NT2/D1 (cell line): ENCODE measurements at regions not wholly inside any gene's neighbourhood (a gene's known extent, or its start where the extent isn't known, plus 50 kb on each side); places are given as distances from the start of the nearest gene placed in this dataset.
"Not testable (repeated sequence)": the region's sequence is repeated elsewhere in the genome, so short reads cannot be mapped to it uniquely, and the experiment has no call there.

ENCODE experiments used
- DNase-seq: peaks from one replicate; pipeline ENCODE4 v3.0.0-alpha.2; 2011; ENCODE audit warnings: low read depth, low spot score
- H3K27me3 ChIP-seq: 2 replicates; pipeline ENCODE4 v1.6.0; 2011; ENCODE audit warnings: mild to moderate bottlenecking; ENCODE audit not compliant: insufficient read length, insufficient read depth
- H3K36me3 ChIP-seq: 2 replicates; pipeline ENCODE4 v1.6.1; 2011; ENCODE audit warnings: mild to moderate bottlenecking, low read length, mixed read lengths; ENCODE audit not compliant: insufficient read depth, insufficient read length
- H3K4me1 ChIP-seq: 2 replicates; pipeline ENCODE4 v1.5.1; 2011; ENCODE audit not compliant: insufficient read depth, insufficient read length
- H3K4me3 ChIP-seq: 2 replicates; pipeline ENCODE4 v1.5.1; 2011; ENCODE audit warnings: low read depth; ENCODE audit not compliant: insufficient read length
- H3K9ac ChIP-seq: 2 replicates; pipeline ENCODE4 v1.6.0; 2011; ENCODE audit warnings: low read depth; ENCODE audit not compliant: insufficient read length
- H3K9me3 ChIP-seq: 2 replicates; pipeline ENCODE4 v1.5.1; 2011; ENCODE audit warnings: mild to moderate bottlenecking, low read length; ENCODE audit not compliant: insufficient read depth
- SUZ12 ChIP-seq: IDR thresholded peaks from 2 replicates; pipeline ENCODE4 v1.6.1; 2011; ENCODE audit not compliant: insufficient read length, insufficient read depth; ENCODE audit errors: extremely low read depth
- YY1 ChIP-seq: IDR thresholded peaks from 2 replicates; pipeline ENCODE4 v1.6.1; 2011; ENCODE audit not compliant: insufficient read length, insufficient read depth
- ZNF274 ChIP-seq: IDR thresholded peaks from 2 replicates; pipeline ENCODE4 v1.6.1; 2011; ENCODE audit warnings: mild to moderate bottlenecking, low read depth, low read length

- DNase-seq, result no peak
- H3K9me3 ChIP-seq, result peaks cover 6% of the 10 kb centered on the region; the same call in 1 of the 2 replicates
- no peak overlapping the region for H3K9ac ChIP-seq
- no peaks in the 10 kb centered on the region for H3K27me3 ChIP-seq
- H3K4me1 ChIP-seq, result no peaks in the 10 kb centered on the region
- no peaks in the 10 kb centered on the region for H3K36me3 ChIP-seq
- H3K4me3 ChIP-seq, result no peak overlapping the region
- TF ChIP-seq ZNF274 (no peak), SUZ12 (no peak)
These were observed 148.5 kb downstream of the ZNF486 start for GRCh38 chr19:20315543-20315942.

- Histone ChIP-seq H3K36me3 (no peaks in the 10 kb centered on the region), H3K27me3 (no peaks in the 10 kb centered on the region), H3K9me3 (no peaks in the 10 kb centered on the region; the same call in 1 of the 2 replicates), H3K4me1 (no peaks in the 10 kb centered on the region), H3K9ac (no peak overlapping the region), H3K4me3 (no peak overlapping the region)
- no peak for DNase-seq
- TF ChIP-seq SUZ12 (no peak), YY1 (no peak), ZNF274 (no peak)
These were observed 146.9 kb downstream of the ZNF486 start for GRCh38 chr19:20313894-20314293.

GRCh38 chr19:20307127-20307526, 140.1 kb downstream of the ZNF486 start:
- H3K4me3 ChIP-seq, result no peak overlapping the region
- no peak for DNase-seq
- TF ChIP-seq SUZ12 (no peak), ZNF274 (no peak), YY1 (no peak)
- no peaks in the 10 kb centered on the region for H3K27me3 ChIP-seq
- no peaks in the 10 kb centered on the region for H3K36me3 ChIP-seq
- no peaks in the 10 kb centered on the region for H3K4me1 ChIP-seq
- no peaks in the 10 kb centered on the region; the same call in 1 of the 2 replicates for H3K9me3 ChIP-seq
- no peak overlapping the region for H3K9ac ChIP-seq

DNA sequence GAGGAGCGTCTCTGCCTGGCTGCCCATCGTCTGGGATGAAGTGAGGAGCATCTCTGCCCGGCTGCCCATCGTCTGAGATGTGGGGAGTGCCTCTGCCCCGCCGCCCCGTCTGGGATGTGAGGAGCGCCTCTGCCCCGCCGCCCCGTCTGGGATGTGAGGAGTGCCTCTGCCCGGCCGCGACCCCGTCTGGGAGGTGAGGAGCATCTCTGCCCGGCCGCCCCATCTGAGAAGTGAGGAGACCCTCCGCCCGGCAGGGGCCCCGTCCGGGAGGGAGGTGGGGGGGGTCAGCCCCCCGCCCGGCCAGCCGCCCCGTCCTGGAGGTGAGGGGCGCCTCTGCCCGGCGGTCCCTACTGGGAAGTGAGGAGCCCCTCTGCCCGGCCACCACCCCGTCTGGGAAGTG, 129.3 kb downstream of the ZNF486 start:
- H3K9ac ChIP-seq, H3K4me3 ChIP-seq, H3K36me3 ChIP-seq, DNase-seq, H3K4me1 ChIP-seq, H3K27me3 ChIP-seq: not testable (repeated sequence)
- peaks cover 10% of the 10 kb centered on the region; the same call in 1 of the 2 replicates for H3K9me3 ChIP-seq

DNA sequence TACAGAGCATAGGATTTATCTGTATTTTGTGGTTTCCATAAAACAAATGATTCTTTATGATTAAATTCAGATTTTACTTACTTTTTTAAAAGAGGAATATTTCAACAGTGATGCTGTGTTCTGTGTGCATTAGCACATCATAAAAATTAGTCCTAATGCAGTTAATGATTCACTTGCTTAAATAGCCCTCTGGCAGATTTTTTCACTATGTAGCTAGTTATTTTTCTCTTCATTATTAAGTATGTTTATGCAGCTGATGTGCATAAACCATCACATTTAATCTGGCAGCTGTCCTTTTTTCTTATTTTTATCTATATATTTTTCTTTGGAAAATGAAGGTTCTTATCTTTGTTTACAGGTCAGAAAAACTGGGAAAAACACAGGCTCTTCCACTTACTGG, 127.2 kb downstream of the ZNF486 start:
- no peak overlapping the region for H3K4me3 ChIP-seq
- H3K9me3 ChIP-seq, result peaks cover 10% of the 10 kb centered on the region; the same call in 1 of the 2 replicates
- H3K4me1 ChIP-seq, result no peaks in the 10 kb centered on the region
- H3K27me3 ChIP-seq, result no peaks in the 10 kb centered on the region
- DNase-seq, result no peak
- H3K9ac ChIP-seq, result no peak overlapping the region
- no peaks in the 10 kb centered on the region for H3K36me3 ChIP-seq
- TF ChIP-seq SUZ12, result no peak

DNA sequence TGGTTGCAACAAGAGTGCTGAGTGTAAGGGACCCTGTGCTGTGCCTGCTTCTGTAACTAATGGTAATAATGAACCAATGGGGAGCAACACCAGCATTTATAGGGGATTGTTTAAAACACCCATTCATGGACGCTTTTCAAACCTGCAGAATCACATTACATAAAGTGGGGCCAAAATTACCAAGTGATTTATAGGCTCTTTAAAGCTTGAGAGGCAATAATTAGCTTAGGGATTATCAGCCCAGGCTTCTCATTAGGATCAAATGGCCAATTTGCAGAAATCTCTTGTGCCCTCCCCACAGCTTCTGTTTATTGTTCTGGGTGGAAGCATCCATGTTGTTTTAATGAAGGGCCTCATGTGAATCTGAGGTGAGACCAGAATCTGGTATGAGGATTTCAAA, 125.5 kb downstream of the ZNF486 start:
- H3K27me3 ChIP-seq, H3K9ac ChIP-seq, H3K4me1 ChIP-seq, H3K4me3 ChIP-seq, H3K36me3 ChIP-seq, DNase-seq: not testable (repeated sequence)
- peaks cover 10% of the 10 kb centered on the region; the same call in 1 of the 2 replicates for H3K9me3 ChIP-seq

GRCh38 chr19:20289186-20289585, 122.2 kb downstream of the ZNF486 start:
- H3K36me3 ChIP-seq, result no peaks in the 10 kb centered on the region
- no peak overlapping the region for H3K4me3 ChIP-seq
- no peak overlapping the region for H3K9ac ChIP-seq
- no peak for DNase-seq
- TF ChIP-seq YY1 (no peak), SUZ12 (no peak), ZNF274 (no peak)
- H3K4me1 ChIP-seq, result no peaks in the 10 kb centered on the region
- H3K9me3 ChIP-seq, result no peaks in the 10 kb centered on the region
- no peaks in the 10 kb centered on the region for H3K27me3 ChIP-seq

DNA sequence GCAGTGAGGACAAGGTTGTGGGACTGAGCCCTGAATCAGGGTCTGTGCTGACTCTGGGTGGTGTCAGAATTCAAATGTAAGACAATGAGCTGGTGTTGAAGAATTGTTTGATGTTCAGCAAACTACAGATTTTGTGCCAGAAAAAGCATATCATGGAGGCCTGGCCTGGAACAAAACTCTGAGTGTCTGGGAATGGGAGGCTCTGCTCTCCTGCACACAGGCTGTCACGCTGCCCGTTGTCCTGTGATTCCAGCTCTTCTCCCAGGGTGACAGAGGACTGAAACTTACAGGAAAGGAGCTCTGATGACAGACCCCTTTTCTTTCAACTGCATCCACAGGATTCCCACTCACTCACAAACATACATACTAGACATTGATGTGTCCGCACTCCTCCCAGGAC, 120.1 kb downstream of the ZNF486 start:
- Histone ChIP-seq H3K27me3 (no peaks in the 10 kb centered on the region), H3K9ac (no peak overlapping the region), H3K36me3 (no peaks in the 10 kb centered on the region), H3K4me1 (no peaks in the 10 kb centered on the region), H3K4me3 (no peak overlapping the region), H3K9me3 (no peaks in the 10 kb centered on the region)
- no peak for DNase-seq
- TF ChIP-seq ZNF274, result no peak
- TF ChIP-seq YY1, result no peak
- TF ChIP-seq SUZ12, result no peak

- H3K4me1 ChIP-seq, H3K27me3 ChIP-seq, H3K4me3 ChIP-seq, H3K9me3 ChIP-seq, DNase-seq, H3K9ac ChIP-seq, H3K36me3 ChIP-seq: not testable (repeated sequence)
These were observed 118.9 kb downstream of the ZNF486 start for GRCh38 chr19:20285876-20286275.
